HepG2 (cell line): ENCODE measurements at regions not wholly inside any gene's neighbourhood (a gene's known extent, or its start where the extent isn't known, plus 50 kb on each side); places are given as distances from the start of the nearest gene placed in this dataset.
A peak's percentile ranks its signal among the peaks of the same experiment; 100 is the strongest.

Experiments
- ELF3 ChIP-seq: IDR thresholded peaks from 2 replicates; pipeline ENCODE4 v1.6.1; 2016; ENCODE audit warnings: missing genetic modification reagents, missing compliant biosample characterization
- FOSL2 ChIP-seq: sonication (generic); formaldehyde crosslinking; IDR thresholded peaks from 2 replicates; pipeline ENCODE4 v1.4.0; 2020; ENCODE audit warnings: missing genetic modification reagents
- FOXK1 ChIP-seq: sonication (generic); formaldehyde crosslinking; IDR thresholded peaks from 2 replicates; pipeline ENCODE4 v1.4.0; 2020; ENCODE audit warnings: low read depth, missing genetic modification reagents, borderline replicate concordance
- GATAD1 ChIP-seq: IDR thresholded peaks from 2 replicates; pipeline ENCODE4 v1.6.1; 2016; ENCODE audit warnings: missing genetic modification reagents, missing compliant biosample characterization
- HMGXB4 ChIP-seq, 2 experiments: sonication (generic) in 1 of 2; formaldehyde crosslinking in 1 of 2; IDR thresholded peaks; 2 replicates each; pipeline versions ENCODE4 v1.4.0 to v1.6.1; 2018 to 2020; ENCODE audit warnings: missing genetic modification reagents in 2 of 2, borderline replicate concordance in 1 of 2, low read depth in 1 of 2, mild to moderate bottlenecking in 1 of 2, missing biosample characterization in 1 of 2
- MTA3 ChIP-seq: sonication (generic); formaldehyde crosslinking; IDR thresholded peaks from 2 replicates; pipeline ENCODE4 v1.4.0; 2020; ENCODE audit warnings: missing genetic modification reagents
- NFRKB ChIP-seq: fragments of 450-650 bp; IDR thresholded peaks from 2 replicates; pipeline ENCODE4 v1.6.1; 2017
- PHF20 ChIP-seq: sonication (generic); formaldehyde crosslinking; IDR thresholded peaks from 2 replicates; pipeline ENCODE4 v1.5.0; 2020; ENCODE audit warnings: mild to moderate bottlenecking, missing genetic modification reagents
- RARA ChIP-seq: IDR thresholded peaks from 2 replicates; pipeline ENCODE4 v1.6.1; 2016; ENCODE audit warnings: missing genetic modification reagents, missing compliant biosample characterization
- SAP130 ChIP-seq: IDR thresholded peaks from 2 replicates; pipeline ENCODE4 v1.6.1; 2016; ENCODE audit warnings: low read depth
- SMC3 ChIP-seq: IDR thresholded peaks from 2 replicates; pipeline ENCODE4 v1.6.1; 2011; ENCODE audit warnings: low read length, improper control_type of control experiment
- XRCC5 ChIP-seq: fragments of 200-400 bp; formaldehyde crosslinking; optimal IDR thresholded peaks from 2 replicates; pipeline ENCODE3; 2017; ENCODE audit warnings: mild to moderate bottlenecking, low read length
- YY1 ChIP-seq: IDR thresholded peaks from 2 replicates; pipeline ENCODE4 v1.6.1; 2011; ENCODE audit warnings: low read length, low read depth, moderate library complexity, mild to moderate bottlenecking; ENCODE audit not compliant: insufficient read depth, insufficient replicate concordance
- ZBTB38 ChIP-seq: sonication (generic); formaldehyde crosslinking; IDR thresholded peaks from 2 replicates; pipeline ENCODE4 v1.5.1; 2020; ENCODE audit warnings: mild to moderate bottlenecking, missing genetic modification reagents
- ZFP36L1 ChIP-seq: sonication (generic); formaldehyde crosslinking; IDR thresholded peaks from 2 replicates; pipeline ENCODE4 v1.8.0; 2022; ENCODE audit warnings: mild to moderate bottlenecking, missing genetic modification reagents, moderate library complexity
- ZNF101 ChIP-seq: sonication (generic); formaldehyde crosslinking; IDR thresholded peaks from 2 replicates; pipeline ENCODE4 v1.4.0; 2020; ENCODE audit warnings: mild to moderate bottlenecking, low read depth, missing genetic modification reagents, borderline replicate concordance
- ZNF235 ChIP-seq: sonication (generic); formaldehyde crosslinking; IDR thresholded peaks from 2 replicates; pipeline ENCODE4 v1.8.1; 2023; ENCODE audit warnings: mild to moderate bottlenecking, missing genetic modification reagents, borderline replicate concordance
- ZNF430 ChIP-seq: sonication (generic); formaldehyde crosslinking; IDR thresholded peaks from 2 replicates; pipeline ENCODE4 v1.9.0; 2021; ENCODE audit warnings: mild to moderate bottlenecking, missing genetic modification reagents
- ZNF614 ChIP-seq: IDR thresholded peaks from 2 replicates; pipeline ENCODE4 v1.6.1; 2018; ENCODE audit warnings: missing biosample characterization, missing genetic modification reagents, inconsistent platforms, borderline replicate concordance
- ZNF639 ChIP-seq: conservative IDR thresholded peaks from 2 replicates; pipeline ENCODE4 v1.6.1; 2018; ENCODE audit warnings: missing genetic modification reagents
- ZNF644 ChIP-seq: IDR thresholded peaks from 2 replicates; pipeline ENCODE4 v1.6.1; 2016; ENCODE audit warnings: low read depth
- ZSCAN22 ChIP-seq: sonication (generic); formaldehyde crosslinking; IDR thresholded peaks from 2 replicates; pipeline ENCODE4 v1.4.0; 2020; ENCODE audit warnings: mild to moderate bottlenecking, missing genetic modification reagents
- TF ChIP-seq, protein P1 (sequence below): sonication (generic); formaldehyde crosslinking; IDR thresholded peaks from 2 replicates; pipeline ENCODE4 v1.4.0; 2020; ENCODE audit warnings: mild to moderate bottlenecking, missing genetic modification reagents
- TF ChIP-seq, protein P2 (sequence below): sonication (generic); formaldehyde crosslinking; IDR thresholded peaks from 2 replicates; pipeline ENCODE4 v1.5.0; 2020; ENCODE audit warnings: missing genetic modification reagents, mild to moderate bottlenecking, borderline replicate concordance
- TF ChIP-seq, protein P3 (sequence below): IDR thresholded peaks from 2 replicates; pipeline ENCODE4 v1.6.1; 2016; ENCODE audit warnings: low read depth

GRCh38 chr11:93921695-93922468 is 71.5 kb upstream of the VSTM5 start (continued):
- TF ChIP-seq XRCC5, result peak; percentile 22
- no peak for TF ChIP-seq RARA
- no peak for TF ChIP-seq NFRKB
- 0 out of 2 replicates have a peak, but pooled peaks have one; percentile 24 for TF ChIP-seq ZNF614
- peak; percentile 77 for TF ChIP-seq ZNF644 (CRISPR knock-in tag)
- TF ChIP-seq ZNF639, result no peak
- no peak for TF ChIP-seq ZNF101 (CRISPR knock-in tag)
- no peak for TF ChIP-seq GATAD1
- TF ChIP-seq SAP130 (CRISPR knock-in tag), result 0 out of 2 replicates have a peak, but pooled peaks have one; percentile 14
- 0 out of 4 replicates have a peak, but pooled peaks of 1 of the 2 experiments have one; percentile 38 for TF ChIP-seq HMGXB4 (CRISPR knock-in tag; IDR thresholded peaks at IDR 0.05; ENCODE audit: borderline replicate concordance in 1 of 2, low read depth in 1 of 2)
- no peak for TF ChIP-seq ZNF235 (CRISPR knock-in tag)
- TF ChIP-seq SMC3, result peak; percentile 74
- no peak for TF ChIP-seq ZFP36L1 (CRISPR knock-in tag)
- no peak for TF ChIP-seq MTA3 (CRISPR knock-in tag)
- no peak for TF ChIP-seq ZSCAN22 (CRISPR knock-in tag)
- TF ChIP-seq ELF3, result 0 out of 2 replicates have a peak, but pooled peaks have one; percentile 15
- peak; percentile 20; the same call in 1 of the 2 replicates for TF ChIP-seq FOSL2 (CRISPR knock-in tag)
- TF ChIP-seq ZBTB38, result no peak
- no peak for TF ChIP-seq FOXK1 (CRISPR knock-in tag)
- TF ChIP-seq, protein P1, sequence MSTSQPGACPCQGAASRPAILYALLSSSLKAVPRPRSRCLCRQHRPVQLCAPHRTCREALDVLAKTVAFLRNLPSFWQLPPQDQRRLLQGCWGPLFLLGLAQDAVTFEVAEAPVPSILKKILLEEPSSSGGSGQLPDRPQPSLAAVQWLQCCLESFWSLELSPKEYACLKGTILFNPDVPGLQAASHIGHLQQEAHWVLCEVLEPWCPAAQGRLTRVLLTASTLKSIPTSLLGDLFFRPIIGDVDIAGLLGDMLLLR (CRISPR knock-in tag), result no peak
- TF ChIP-seq YY1, result peak; percentile 16
- TF ChIP-seq, protein P2, sequence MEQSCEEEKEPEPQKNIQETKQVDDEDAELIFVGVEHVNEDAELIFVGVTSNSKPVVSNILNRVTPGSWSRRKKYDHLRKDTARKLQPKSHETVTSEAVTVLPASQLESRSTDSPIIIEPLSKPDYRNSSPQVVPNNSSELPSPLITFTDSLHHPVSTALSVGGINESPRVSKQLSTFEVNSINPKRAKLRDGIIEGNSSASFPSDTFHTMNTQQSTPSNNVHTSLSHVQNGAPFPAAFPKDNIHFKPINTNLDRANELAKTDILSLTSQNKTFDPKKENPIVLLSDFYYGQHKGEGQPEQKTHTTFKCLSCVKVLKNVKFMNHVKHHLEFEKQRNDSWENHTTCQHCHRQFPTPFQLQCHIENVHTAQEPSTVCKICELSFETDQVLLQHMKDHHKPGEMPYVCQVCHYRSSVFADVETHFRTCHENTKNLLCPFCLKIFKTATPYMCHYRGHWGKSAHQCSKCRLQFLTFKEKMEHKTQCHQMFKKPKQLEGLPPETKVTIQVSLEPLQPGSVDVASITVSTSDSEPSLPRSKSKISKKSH (CRISPR knock-in tag), result no peak
- TF ChIP-seq PHF20, result no peak
- TF ChIP-seq ZNF430 (CRISPR knock-in tag), result no peak
- TF ChIP-seq, protein P3, sequence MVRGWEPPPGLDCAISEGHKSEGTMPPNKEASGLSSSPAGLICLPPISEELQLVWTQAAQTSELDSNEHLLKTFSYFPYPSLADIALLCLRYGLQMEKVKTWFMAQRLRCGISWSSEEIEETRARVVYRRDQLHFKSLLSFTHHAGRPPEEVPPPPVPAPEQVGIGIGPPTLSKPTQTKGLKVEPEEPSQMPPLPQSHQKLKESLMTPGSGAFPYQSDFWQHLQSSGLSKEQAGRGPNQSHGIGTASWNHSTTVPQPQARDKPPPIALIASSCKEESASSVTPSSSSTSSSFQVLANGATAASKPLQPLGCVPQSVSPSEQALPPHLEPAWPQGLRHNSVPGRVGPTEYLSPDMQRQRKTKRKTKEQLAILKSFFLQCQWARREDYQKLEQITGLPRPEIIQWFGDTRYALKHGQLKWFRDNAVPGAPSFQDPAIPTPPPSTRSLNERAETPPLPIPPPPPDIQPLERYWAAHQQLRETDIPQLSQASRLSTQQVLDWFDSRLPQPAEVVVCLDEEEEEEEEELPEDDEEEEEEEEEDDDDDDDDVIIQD (CRISPR knock-in tag), result peak; percentile 41; the same call in 1 of the 2 replicates
